LNCaP clone FGC (cell line): ENCODE measurements at regions not wholly inside any gene's neighbourhood (a gene's known extent, or its start where the extent isn't known, plus 50 kb on each side); places are given as distances from the start of the nearest gene placed in this dataset.

Experiments used
- DNase-seq: peaks from one replicate; pipeline ENCODE4 v3.0.0-alpha.2; 2011; ENCODE audit warnings: low read depth
- H3K4me3 ChIP-seq: 2 replicates; pipeline ENCODE4 v1.5.1; 2011; ENCODE audit warnings: mild to moderate bottlenecking, low read depth, low read length, control low read depth
- TF ChIP-seq, protein P1 (sequence below): IDR thresholded peaks from 2 replicates; pipeline ENCODE4 v1.5.1; 2012; ENCODE audit warnings: mild to moderate bottlenecking; ENCODE audit not compliant: control insufficient read depth, insufficient read depth; ENCODE audit errors: extremely low read depth

DNA sequence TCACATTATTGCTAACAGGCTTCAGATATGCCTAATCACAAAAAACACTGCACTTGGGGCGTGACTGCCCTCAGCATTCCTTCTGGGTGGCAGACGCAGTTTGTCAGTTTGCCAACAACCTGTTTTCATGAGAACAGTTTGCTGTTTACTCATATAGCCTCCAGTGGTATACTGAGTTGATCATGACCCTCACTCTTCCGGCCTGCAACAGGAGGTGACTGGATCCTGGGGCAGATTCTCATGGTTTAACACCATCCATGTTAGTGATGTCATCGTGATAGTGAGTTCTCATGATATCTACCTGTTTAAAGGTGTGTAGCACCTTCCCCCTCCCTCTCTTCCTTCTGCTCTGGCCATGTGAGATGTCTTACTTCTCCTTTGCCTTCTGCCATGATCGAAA lies 555.2 kb downstream of the PLPP3 start:
- TF ChIP-seq, protein P1, sequence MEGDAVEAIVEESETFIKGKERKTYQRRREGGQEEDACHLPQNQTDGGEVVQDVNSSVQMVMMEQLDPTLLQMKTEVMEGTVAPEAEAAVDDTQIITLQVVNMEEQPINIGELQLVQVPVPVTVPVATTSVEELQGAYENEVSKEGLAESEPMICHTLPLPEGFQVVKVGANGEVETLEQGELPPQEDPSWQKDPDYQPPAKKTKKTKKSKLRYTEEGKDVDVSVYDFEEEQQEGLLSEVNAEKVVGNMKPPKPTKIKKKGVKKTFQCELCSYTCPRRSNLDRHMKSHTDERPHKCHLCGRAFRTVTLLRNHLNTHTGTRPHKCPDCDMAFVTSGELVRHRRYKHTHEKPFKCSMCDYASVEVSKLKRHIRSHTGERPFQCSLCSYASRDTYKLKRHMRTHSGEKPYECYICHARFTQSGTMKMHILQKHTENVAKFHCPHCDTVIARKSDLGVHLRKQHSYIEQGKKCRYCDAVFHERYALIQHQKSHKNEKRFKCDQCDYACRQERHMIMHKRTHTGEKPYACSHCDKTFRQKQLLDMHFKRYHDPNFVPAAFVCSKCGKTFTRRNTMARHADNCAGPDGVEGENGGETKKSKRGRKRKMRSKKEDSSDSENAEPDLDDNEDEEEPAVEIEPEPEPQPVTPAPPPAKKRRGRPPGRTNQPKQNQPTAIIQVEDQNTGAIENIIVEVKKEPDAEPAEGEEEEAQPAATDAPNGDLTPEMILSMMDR, result no peak
- DNase-seq, result no peak
- H3K4me3 ChIP-seq, result no peak overlapping the region

DNA sequence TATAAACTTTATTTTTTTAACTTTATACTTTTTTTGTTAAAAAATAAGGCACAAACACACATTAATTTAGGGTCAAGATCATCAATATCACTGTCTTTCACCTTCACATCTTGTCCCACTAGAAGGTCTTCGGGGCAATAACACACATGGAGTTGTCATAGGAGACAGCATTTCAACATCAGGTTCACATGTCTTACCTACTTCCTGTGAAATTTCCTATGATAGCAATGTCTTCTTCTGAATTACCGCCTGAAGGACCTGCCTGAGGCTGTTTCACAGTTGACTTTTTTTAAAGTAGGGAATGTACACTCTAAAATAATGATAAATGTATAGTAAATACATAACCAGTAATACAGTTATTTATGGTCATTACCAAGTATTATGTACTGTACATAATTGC lies 559.4 kb downstream of the PLPP3 start:
- TF ChIP-seq, protein P1, result no peak
- DNase-seq, result no peak

GRCh38 chr1:56019472-56019871 lies 559.9 kb downstream of the PLPP3 start:
- DNase-seq, result no peak
- TF ChIP-seq, protein P1, result no peak
- no peak overlapping the region for H3K4me3 ChIP-seq

More for the DNA sequence above, 559.4 kb downstream of the PLPP3 start:
- H3K4me3 ChIP-seq, result no peak overlapping the region

DNA sequence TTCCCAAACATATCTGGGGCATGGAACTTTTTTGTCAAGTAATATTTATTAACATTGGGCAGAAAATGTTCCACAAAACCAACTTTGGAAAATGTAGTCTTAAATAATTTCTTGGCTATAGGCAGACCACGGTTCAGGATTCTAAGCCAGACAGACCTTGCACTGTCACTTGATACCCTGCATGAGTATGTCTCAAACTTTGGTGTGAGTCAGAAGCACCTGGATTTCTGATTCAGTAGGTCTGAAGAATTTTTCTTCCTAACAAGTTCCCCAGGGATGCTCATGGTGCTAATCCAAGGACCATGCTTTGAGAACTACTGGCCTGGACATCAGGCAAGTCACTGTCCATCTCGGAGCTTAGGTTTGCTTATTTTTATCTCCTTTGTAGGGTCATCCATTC lies 562.0 kb downstream of the PLPP3 start:
- H3K4me3 ChIP-seq, result no peak overlapping the region
- DNase-seq, result no peak
- TF ChIP-seq, protein P1, result no peak

GRCh38 chr1:56003846-56004245 lies 575.5 kb downstream of the PLPP3 start:
- H3K4me3 ChIP-seq, result no peak overlapping the region
- TF ChIP-seq, protein P1, result no peak
- DNase-seq, result no peak

GRCh38 chr1:56002231-56002630 lies 577.1 kb downstream of the PLPP3 start:
- TF ChIP-seq, protein P1, result no peak
- DNase-seq, result no peak
- no peak overlapping the region for H3K4me3 ChIP-seq

DNA sequence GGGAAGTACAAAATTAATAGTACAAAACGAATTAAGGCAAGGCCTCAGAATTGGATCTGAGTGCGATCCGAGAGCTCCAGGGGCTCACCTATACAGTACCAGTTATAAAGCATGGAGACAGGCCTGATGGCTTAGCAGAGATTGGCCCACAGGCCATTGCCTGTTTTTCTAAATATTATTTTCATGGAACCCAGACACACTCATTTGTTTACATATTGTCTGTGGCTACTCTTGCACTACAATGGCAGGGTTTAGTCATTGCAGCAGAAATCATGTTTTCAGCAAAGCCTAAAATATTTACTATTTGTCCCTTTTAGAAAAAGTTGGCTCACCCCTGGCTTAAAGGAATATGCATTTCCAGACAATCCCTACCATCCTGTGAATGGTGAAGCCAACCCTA lies 578.9 kb downstream of the PLPP3 start:
- TF ChIP-seq, protein P1, result no peak
- H3K4me3 ChIP-seq, result no peak overlapping the region
- DNase-seq, result no peak
